Stimulated activated CD4-positive, alpha-beta T cell treated with anti-CD3 and anti-CD28 coated beads, Interleukin-1b, Interleukin-23, amount 100 ng/mL, for 48 hours (primary cell): ENCODE measurements at regions not wholly inside any gene's neighbourhood (a gene's known extent, or its start where the extent isn't known, plus 50 kb on each side); places are given as distances from the start of the nearest gene placed in this dataset.
A peak's percentile ranks its signal among the peaks of the same experiment; 100 is the strongest.
"Not testable (repeated sequence)": the region's sequence is repeated elsewhere in the genome, so short reads cannot be mapped to it uniquely, and the experiment has no call there.

Experiments
- DNase-seq: peaks from one replicate; pipeline ENCODE4 v3.0.0-alpha.2; 2020

DNA sequence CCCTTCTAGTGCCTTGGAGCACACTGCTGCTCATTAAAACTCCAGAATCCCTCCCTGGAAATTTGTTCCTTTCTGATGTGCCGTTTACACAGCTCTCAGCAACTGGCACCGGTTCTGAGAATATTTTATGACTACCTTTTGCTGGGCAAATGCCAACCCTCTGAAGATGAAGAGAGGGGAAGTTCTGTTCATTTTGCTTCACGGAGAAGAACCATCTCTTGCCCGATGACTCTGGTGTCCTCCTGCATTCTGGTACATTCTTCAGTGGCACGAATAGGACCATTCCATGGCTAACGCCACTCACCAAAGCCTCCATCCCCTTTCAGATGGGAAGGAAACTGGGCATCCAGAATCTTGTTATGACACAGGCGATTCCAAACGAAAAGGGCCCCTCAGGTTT is 96.2 kb upstream of the SIM2 start:
- DNase-seq: no peak

GRCh38 chr21:36603221-36603620 is 95.7 kb upstream of the SIM2 start:
- no peak for DNase-seq

- no peak for DNase-seq
Measured at GRCh38 chr21:36605426-36605825, 93.5 kb upstream of the SIM2 start.

GRCh38 chr21:36606287-36606982 is 92.5 kb upstream of the SIM2 start:
- DNase-seq: no peak

GRCh38 chr21:36606983-36607325 is 92.0 kb upstream of the SIM2 start:
- DNase-seq: no peak

- DNase-seq: no peak
Measured at GRCh38 chr21:36608041-36608896, 90.6 kb upstream of the SIM2 start.

- no peak for DNase-seq
Measured at GRCh38 chr21:36608897-36609225, 90.1 kb upstream of the SIM2 start.

DNA sequence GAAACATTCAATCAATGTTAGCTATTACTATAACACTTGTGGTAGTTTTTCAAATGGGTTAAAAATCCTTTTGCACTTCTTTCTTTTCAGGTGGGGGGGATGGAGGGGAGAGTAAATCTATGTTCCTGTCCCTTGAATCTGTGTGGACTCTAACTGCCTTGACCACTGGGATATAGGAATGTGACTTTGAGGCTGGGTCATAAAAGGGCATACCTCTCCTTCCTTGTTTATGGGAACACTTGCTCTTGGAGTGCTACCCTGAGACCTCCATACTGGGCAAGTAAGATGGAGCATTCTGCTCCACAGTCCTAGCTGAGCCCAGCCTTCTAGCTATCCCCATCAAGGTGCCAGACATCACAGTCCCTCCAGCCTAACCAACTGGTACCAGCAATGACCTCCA is 89.3 kb upstream of the SIM2 start:
- DNase-seq: no peak

DNA sequence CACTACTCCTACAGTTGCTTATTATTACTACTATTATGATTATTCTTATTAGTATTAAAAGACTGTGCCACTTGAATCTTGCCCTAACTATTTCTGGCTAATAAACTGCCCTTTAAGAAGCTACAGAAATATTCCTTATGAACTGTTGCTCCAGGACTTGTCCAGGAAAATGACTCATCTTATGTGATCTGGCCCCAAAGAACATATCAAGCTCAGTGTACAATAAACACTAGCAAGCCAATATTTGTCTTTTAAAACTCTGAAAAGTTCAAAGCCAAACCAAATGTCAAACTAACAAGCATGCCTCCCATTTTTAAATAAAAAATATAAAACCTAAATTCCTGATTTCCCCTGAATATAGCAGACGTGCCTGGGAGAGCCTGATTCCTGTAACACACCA is 88.7 kb upstream of the SIM2 start:
- no peak for DNase-seq

DNA sequence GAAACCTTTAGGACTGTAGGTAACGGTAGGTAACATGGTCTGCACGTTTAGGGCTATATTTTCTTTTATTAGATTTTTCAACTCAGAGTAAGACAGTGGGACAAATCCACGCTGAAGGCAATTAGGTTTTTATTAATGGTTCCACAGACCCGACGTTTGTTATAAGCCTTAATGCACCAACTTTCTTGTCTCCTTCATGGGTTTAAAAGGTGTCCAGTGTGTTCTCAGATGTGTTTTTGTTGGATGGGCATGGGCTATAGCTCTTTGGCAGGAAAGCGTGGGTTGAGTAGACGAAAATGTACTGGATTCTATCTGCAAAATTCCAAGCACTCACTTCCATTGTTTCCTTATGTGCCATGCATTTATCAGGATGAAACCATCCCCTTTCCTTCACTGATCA is 88.0 kb upstream of the SIM2 start:
- DNase-seq: no peak

DNA sequence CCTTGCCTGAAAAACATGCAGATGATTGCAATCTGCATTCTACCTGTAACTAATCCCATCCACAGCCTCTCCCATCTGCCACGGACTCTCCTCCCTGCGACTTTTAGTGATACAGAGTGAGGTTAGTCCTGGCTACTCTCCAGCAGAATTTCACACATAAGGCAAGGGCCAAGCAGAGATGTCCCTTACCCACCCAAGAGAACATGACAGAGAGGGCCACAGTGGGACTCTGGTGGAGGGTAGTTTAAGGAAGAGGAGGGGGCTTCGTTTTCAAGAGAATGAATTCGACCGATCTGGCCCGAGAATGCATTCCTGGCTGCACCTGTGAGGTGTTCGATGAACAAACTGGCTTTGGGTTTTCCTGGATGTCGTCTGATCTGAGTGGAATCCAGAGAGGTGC is 87.5 kb upstream of the SIM2 start:
- no peak for DNase-seq

GRCh38 chr21:36613059-36613458 is 85.9 kb upstream of the SIM2 start:
- no peak for DNase-seq

GRCh38 chr21:36613554-36613953 is 85.4 kb upstream of the SIM2 start:
- DNase-seq: no peak

- DNase-seq: no peak
Measured at GRCh38 chr21:36615274-36615964, 83.5 kb upstream of the SIM2 start.

DNA sequence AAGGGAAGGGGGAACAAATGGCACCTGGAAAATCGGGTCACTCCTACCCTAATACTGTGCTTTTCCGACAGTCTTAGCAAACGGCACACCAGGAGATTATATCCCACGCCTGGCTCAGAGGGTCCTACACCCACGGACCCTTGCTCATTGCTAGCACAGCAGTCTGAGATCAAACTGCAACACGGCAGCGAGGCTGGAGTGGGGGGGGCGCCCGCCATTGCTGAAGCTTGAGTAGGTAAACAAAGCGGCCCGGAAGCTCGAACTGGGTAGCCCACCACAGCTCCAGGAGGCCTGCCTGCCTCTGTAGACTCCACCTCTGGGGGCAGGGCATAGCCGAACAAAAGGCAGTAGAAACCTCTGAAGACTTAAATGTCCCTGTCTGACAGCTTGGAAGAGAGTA is 82.1 kb upstream of the SIM2 start:
- DNase-seq: not testable (repeated sequence)

GRCh38 chr21:36621794-36622193 is 77.1 kb upstream of the SIM2 start:
- DNase-seq: not testable (repeated sequence)

DNA sequence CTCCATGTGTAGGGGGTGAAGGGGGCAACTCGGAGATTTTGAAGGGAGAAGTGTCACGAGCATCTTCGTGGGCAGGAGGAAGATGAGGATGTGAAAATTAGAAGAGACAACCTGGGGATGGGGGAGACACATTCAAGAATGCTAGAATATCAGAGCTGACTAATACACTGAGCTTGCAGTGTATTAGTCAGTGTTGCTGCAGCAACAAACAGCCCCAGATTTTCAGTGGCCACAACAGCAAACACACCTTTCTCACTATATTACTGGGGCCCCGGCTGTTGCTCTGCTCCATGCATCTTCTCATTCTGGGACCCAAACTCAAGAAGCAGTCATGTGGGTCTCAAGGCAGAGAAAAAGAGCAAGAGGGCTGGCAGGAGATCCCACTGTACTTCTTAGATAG is 74.8 kb upstream of the SIM2 start:
- DNase-seq: no peak

DNA sequence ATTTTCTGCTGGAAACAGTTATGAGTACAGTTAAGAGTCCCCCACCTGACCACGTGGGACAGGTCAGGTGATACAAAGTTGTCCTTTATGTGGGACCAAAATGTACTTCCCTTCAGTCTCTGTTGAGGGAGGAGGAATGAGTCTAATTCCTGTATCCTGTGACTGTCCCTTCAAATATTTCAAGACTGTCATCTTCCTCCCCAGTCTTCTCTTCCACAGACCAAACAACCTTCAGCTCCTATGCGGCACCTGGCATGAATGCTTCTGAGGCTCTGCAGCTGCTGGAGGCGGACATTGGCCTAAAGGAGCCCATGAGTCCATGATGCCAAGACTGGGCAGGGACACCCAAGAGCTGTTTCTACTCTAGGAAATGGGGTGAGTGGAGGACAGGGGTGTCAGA is 72.1 kb upstream of the SIM2 start:
- DNase-seq: no peak

DNA sequence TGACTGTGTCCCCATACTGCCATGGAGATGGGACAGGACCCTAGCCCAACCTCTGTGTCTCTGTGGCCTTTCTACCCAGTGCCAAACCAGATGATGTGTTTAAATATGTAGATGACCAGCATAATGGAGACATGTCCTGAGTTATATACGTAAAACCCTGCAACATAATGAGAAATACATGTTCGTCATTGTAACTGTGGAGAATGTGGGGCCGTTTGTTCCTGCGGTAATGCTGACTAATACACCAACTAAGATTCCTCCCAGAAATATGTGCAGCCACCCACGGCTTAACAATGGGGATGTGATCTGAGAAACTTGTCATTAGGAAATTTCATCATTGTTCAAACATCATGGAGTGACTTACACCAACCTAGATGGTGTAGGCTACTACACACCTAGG is 71.7 kb upstream of the SIM2 start:
- no peak for DNase-seq

DNA sequence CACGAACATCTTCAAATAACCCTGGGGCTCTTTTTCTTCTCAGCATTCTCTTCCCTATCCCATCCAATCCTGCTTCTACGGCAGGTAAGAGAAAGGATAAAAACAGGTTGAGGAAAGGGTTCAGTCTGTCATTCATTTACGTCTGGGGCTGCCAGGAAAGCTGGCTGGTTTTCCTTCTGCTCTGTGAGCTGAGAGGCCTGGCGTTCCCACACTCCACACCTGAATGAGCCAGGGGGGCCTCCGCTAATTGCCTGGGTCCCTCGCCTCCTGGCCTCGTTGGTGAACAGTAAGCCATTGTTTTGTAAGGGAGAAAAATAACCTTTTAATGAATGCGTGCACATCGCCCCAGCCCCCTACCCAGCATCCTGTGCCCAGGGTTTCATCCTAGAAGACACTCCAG is 70.8 kb upstream of the SIM2 start:
- DNase-seq: no peak

DNA sequence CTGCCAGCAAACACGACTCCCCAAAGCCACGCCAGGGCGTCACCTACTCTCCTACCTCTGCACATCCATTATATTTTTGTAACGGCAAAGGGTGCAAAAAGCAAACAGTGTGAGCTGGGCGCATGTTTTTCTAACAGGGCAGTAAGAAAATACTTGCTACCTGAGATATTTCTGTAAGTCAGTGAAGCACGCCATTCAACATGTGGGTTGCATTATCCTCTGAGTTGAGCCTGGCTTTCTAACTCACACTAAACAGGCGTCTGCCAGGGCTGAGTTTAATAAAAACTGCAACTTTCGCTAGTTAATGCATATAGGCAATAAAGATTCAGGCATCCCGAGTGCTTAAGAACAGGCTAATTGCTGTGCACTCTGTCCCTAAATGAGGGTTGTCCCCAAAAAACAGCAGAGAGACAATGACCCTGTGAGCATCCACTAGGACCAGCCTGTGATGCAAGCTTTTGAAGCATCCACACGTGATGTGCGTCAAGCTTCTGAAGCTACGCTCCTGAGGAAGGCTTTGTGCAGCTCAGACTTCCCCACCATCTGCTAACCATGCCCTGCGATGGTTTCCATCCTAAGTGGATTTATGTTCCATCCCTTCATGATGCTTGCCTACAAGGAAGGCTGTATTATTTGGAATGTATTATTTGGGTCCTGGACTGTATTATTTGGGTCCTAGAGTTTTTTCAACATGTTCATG is 70.0 kb upstream of the SIM2 start:
- DNase-seq: no peak

GRCh38 chr21:36630485-36631206 is 68.3 kb upstream of the SIM2 start:
- peak; percentile 48 for DNase-seq

DNA sequence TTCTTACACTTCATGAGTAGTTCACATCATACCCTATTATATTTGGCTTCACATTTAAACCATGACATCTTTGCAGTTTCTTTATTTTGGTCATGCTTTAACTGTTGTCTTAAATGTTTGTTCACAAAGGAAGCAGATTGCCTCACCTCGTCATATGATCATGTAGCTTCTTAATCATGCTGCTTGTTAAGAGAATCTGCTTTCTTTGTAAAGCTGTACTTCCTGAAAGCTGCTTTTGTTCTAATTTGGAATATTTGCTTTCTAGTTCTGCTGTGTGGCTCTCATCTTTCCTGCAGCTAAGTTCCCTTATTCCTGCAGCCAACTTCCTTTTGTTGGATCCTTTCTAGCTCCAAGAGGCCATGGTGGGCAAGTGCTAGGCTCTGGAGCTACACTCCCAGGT is 62.9 kb upstream of the SIM2 start:
- no peak for DNase-seq
